ENCODE measurements at regions not wholly inside any gene's neighbourhood (a gene's known extent, or its start where the extent isn't known, plus 50 kb on each side); places are given as distances from the start of the nearest gene placed in this dataset.

GRCh38 chr11:69348414-69349235, 54.7 kb downstream of the MYEOV start:
- POLR2A ChIA-PET: no interaction called here

GRCh38 chr11:69350040-69350439, 56.1 kb downstream of the MYEOV start:
- POLR2A ChIA-PET: interaction anchor here (0.6 kb wide), 1 partner anchor 547 kb away, joined by 6 read pairs; no protein-coding TSS in a partner anchor
- CTCF ChIA-PET: no interaction called here

More at GRCh38 chr11:69348414-69349235, 54.7 kb downstream of the MYEOV start:
- CTCF ChIA-PET: interaction anchor here (1.1 kb wide), 1 partner anchor 56 kb away, joined by 3 read pairs; no protein-coding TSS in a partner anchor

- CTCF ChIA-PET: no interaction called here
Observed at GRCh38 chr11:69350596-69350995, 56.6 kb downstream of the MYEOV start.

GRCh38 chr11:69351460-69351859, 57.5 kb downstream of the MYEOV start:
- ChIA-PET POLR2A (no interaction called here), CTCF (no interaction called here)

More at GRCh38 chr11:69350596-69350995, 56.6 kb downstream of the MYEOV start:
- POLR2A ChIA-PET: interaction anchor here (0.6 kb wide), 1 partner anchor 548 kb away, joined by 6 read pairs; no protein-coding TSS in a partner anchor

- CTCF ChIA-PET: no interaction called here
Observed at GRCh38 chr11:69352166-69352565, 58.2 kb downstream of the MYEOV start.

GRCh38 chr11:69352715-69353319, 58.9 kb downstream of the MYEOV start:
- CTCF ChIA-PET: no interaction called here
- POLR2A ChIA-PET: no interaction called here

More at GRCh38 chr11:69352166-69352565, 58.2 kb downstream of the MYEOV start:
- POLR2A ChIA-PET: no interaction called here

GRCh38 chr11:69353696-69354544, 60.0 kb downstream of the MYEOV start:
- POLR2A ChIA-PET: no interaction called here
- CTCF ChIA-PET: no interaction called here

GRCh38 chr11:69354545-69354897, 60.6 kb downstream of the MYEOV start:
- ChIA-PET CTCF (no interaction called here), POLR2A (no interaction called here)

GRCh38 chr11:69355346-69355940, 61.5 kb downstream of the MYEOV start:
- ChIA-PET POLR2A (no interaction called here), CTCF (no interaction called here)

- CTCF ChIA-PET: no interaction called here
- POLR2A ChIA-PET: no interaction called here
Observed at GRCh38 chr11:69355959-69356702, 62.2 kb downstream of the MYEOV start.

- ChIA-PET POLR2A (no interaction called here), CTCF (no interaction called here)
Observed at GRCh38 chr11:69356703-69357457, 62.9 kb downstream of the MYEOV start.

GRCh38 chr11:69357458-69358397, 63.8 kb downstream of the MYEOV start:
- ChIA-PET POLR2A (no interaction called here), CTCF (no interaction called here)

- POLR2A ChIA-PET: no interaction called here
- CTCF ChIA-PET: no interaction called here
Observed at GRCh38 chr11:69358398-69359020, 64.6 kb downstream of the MYEOV start.

- ChIA-PET CTCF (no interaction called here), POLR2A (no interaction called here)
Observed at GRCh38 chr11:69359735-69360480, 66.0 kb downstream of the MYEOV start.

- CTCF ChIA-PET: no interaction called here
Observed at GRCh38 chr11:69360606-69361005, 66.7 kb downstream of the MYEOV start.

GRCh38 chr11:69361048-69361447, 67.1 kb downstream of the MYEOV start:
- POLR2A ChIA-PET: no interaction called here

More at GRCh38 chr11:69360606-69361005, 66.7 kb downstream of the MYEOV start:
- POLR2A ChIA-PET: no interaction called here

GRCh38 chr11:69361466-69361865, 67.5 kb downstream of the MYEOV start:
- ChIA-PET CTCF (no interaction called here), POLR2A (no interaction called here)

More at GRCh38 chr11:69361048-69361447, 67.1 kb downstream of the MYEOV start:
- CTCF ChIA-PET: no interaction called here

Data from activated CD8-positive, alpha-beta memory T cell treated with anti-CD3 and anti-CD28 coated beads for 36 hours (primary cell).